Body of pancreas (tissue), 4 donors: ENCODE measurements at regions not wholly inside any gene's neighbourhood (a gene's known extent, or its start where the extent isn't known, plus 50 kb on each side); places are given as distances from the start of the nearest gene placed in this dataset.

Source experiments
- CTCF ChIP-seq, 7 experiments: fragments of 450-650 bp in 4 of 7; fragments of 200-600 bp in 3 of 7; sonication (generic) in 3 of 7; IDR thresholded peaks; one replicate each; pipeline ENCODE4 v1.5.1; 2016 to 2019; ENCODE audit warnings: antibody characterized with exemption in 7 of 7
- POLR2A ChIP-seq, 3 donors: fragments of 450-650 bp; IDR thresholded peaks; one replicate each; pipeline ENCODE4 v1.6.1; 2016; ENCODE audit warnings: antibody characterized with exemption in 3 of 3, mild to moderate bottlenecking in 2 of 3

GRCh38 chr7:118452128-118452527, 227.6 kb downstream of the ANKRD7 start:
- TF ChIP-seq CTCF (IDR thresholded peaks at IDR 0.05) (no peak), POLR2A (IDR thresholded peaks at IDR 0.05) (no peak)
